Kidney epithelial cell (primary cell): ENCODE measurements at regions not wholly inside any gene's neighbourhood (a gene's known extent, or its start where the extent isn't known, plus 50 kb on each side); places are given as distances from the start of the nearest gene placed in this dataset.

ENCODE experiments used
- DNase-seq: peaks from one replicate; pipeline ENCODE4 v3.0.0-alpha.2; 2010; ENCODE audit warnings: low read depth
- H3K27me3 ChIP-seq: 2 replicates; pipeline ENCODE4 v1.6.0; 2011; ENCODE audit warnings: low read length; ENCODE audit not compliant: control insufficient read depth, insufficient read depth
- H3K36me3 ChIP-seq: 2 replicates; pipeline ENCODE4 v1.5.1; 2011; ENCODE audit warnings: low read length; ENCODE audit not compliant: control insufficient read depth, insufficient read depth
- H3K4me3 ChIP-seq: 2 replicates; pipeline ENCODE4 v1.5.1; 2011; ENCODE audit warnings: low read depth, mild to moderate bottlenecking, control low read depth, low read length
- TF ChIP-seq, protein P1 (sequence below): IDR thresholded peaks from 2 replicates; pipeline ENCODE4 v1.5.1; 2011; ENCODE audit warnings: mild to moderate bottlenecking, moderate library complexity, low read length, control low read depth, inconsistent platforms; ENCODE audit not compliant: insufficient read depth, poor library complexity, severe bottlenecking

DNA sequence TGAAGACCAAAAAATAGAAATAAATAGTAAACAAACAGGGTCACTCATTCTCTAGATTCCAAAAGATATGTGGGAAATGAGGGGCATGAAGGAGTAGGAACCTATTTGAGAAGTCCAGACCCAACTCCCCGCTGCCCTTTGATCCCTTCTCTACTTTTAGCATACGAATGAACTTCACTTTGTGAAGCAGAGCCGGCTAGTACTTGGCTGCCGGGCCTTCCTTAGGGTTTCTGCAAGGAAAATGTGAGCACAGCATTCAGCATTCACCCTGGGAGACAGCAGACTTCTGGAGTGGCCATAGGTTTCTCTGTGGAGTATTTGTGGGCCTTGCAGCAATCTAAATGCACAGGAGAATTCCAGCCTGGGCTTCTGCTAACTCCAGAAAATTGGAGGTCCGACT lies 76.3 kb upstream of the PRKAR2B start:
- Histone ChIP-seq H3K27me3 (no peaks in the 10 kb centered on the region), H3K4me3 (no peak overlapping the region), H3K36me3 (no peaks in the 10 kb centered on the region)
- no peak for DNase-seq
- TF ChIP-seq, protein P1, sequence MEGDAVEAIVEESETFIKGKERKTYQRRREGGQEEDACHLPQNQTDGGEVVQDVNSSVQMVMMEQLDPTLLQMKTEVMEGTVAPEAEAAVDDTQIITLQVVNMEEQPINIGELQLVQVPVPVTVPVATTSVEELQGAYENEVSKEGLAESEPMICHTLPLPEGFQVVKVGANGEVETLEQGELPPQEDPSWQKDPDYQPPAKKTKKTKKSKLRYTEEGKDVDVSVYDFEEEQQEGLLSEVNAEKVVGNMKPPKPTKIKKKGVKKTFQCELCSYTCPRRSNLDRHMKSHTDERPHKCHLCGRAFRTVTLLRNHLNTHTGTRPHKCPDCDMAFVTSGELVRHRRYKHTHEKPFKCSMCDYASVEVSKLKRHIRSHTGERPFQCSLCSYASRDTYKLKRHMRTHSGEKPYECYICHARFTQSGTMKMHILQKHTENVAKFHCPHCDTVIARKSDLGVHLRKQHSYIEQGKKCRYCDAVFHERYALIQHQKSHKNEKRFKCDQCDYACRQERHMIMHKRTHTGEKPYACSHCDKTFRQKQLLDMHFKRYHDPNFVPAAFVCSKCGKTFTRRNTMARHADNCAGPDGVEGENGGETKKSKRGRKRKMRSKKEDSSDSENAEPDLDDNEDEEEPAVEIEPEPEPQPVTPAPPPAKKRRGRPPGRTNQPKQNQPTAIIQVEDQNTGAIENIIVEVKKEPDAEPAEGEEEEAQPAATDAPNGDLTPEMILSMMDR: no peak

DNA sequence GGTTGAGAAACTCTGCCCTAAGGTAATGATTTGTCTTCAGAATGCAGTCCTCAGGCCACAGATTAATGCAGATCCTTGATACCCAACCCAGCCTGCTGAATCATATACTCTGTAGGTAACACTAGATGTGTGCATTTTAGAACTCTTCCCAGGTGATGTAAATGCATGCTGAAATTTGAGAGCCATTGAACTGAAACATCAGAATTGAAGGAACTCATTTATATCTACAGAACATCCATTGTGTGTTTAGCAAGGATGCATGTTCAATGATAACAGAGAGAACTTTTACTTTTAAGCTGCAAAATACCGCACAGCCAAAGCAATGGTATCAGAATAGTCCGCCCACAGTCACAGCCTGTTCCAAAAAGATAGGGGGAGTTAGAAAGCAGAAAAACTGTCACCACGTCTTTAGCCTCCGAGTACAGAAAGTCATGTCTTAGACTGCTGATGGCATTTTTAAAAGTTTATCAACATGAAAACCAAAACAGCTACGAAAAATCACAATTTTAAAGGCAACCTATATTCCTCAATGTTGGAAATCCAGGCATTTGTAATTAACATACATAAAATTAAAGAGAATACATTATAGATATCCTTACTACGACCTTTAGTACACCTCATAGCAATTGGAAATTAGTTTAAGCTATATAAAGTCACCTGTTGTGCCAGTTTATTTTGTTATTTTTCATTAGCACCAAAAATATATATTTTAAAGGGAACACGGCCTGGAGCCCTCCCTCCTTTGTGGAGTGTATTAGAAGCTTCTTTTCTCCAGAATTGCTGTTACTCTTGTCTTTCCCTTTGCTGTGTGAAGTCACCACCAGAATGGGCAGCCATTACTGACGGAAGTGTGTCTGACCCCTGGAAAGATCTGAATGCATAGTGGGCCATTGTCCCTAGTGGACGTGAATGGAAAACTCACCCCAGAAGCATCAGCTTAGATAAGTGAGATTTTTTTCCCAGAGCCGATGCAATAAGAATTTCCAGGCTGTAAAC lies 65.8 kb upstream of the PRKAR2B start:
- no peak for DNase-seq
- no peaks in the 10 kb centered on the region for H3K36me3 ChIP-seq
- H3K27me3 ChIP-seq: no peaks in the 10 kb centered on the region
- H3K4me3 ChIP-seq: no peak overlapping the region
- TF ChIP-seq, protein P1: no peak

DNA sequence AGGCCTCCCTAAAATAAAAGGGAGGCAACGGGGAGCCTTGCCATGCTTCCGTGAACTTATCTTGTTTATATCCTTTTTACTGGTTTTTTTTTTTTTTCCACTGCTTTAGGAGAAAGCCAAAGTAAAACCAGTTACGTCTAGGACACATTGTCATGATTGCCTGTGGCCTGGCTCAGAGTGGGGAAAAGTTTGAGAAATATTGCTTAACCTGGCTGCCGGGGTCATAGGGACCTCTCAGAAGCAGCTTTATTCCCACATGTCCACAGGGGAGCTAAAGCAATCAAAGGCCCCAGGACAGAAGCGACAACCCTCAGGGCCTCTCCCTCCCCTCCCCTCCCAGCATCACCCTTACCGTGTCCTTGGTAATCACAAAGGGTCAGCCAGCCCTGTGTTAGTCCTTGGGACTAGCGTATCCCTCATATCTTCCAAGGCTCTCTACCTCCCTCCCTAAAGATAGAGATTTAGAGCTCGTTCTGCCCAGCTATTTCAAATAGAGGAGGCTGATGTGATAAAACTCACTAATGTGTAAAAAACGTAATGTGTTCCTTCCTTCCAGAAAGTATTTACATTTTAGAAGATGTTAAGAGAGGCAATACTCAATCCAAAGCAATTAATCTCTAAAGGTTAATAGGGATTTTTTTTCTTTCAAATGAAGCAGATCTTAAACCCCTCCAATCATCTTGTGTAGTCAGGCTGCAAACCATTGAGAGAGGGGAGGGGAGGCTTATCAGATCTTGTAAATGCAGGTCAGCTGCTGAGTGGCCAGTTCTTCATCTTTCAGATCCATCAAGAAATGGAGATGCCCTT lies 64.8 kb upstream of the PRKAR2B start:
- DNase-seq: no peak
- no peaks in the 10 kb centered on the region for H3K36me3 ChIP-seq
- no peaks in the 10 kb centered on the region for H3K27me3 ChIP-seq
- TF ChIP-seq, protein P1: no peak
- no peak overlapping the region for H3K4me3 ChIP-seq

DNA sequence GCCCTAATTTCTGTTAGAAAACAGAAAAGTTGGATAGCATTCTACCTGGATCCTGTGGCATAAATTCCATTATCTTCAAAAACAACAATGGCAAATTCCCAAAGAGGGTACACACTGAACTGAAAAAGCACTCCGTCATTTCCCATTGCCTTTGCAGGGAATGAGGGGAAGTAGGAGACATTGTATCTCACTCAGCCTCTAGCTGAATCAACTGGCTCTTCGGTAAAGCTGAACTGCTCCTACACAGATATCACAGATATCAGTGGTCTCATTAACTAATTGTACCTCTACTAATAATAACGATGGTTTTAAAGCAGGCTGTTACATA lies 64.2 kb upstream of the PRKAR2B start:
- no peak for DNase-seq
- TF ChIP-seq, protein P1: no peak
- Histone ChIP-seq H3K36me3 (no peaks in the 10 kb centered on the region), H3K4me3 (no peak overlapping the region), H3K27me3 (no peaks in the 10 kb centered on the region)

DNA sequence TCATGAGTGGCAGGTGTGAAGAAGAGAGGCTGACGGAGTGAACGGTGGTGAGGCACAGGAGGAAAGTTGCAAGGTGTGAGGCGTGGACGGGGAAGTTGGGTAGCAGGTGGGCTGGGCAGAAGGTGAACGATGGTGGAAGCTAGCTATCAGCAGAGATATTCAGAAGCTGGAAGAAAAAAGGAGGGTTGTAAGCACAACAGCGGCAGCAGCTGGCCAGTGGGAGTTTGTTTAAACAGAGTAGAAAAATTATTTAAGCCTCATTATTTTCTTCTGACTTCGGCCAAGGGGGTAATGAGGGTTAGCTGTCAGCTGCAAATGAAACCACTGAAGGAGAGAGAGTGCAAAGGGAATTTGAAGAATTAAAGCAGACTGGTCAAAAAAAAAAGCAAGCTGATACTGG lies 62.1 kb upstream of the PRKAR2B start:
- Histone ChIP-seq H3K36me3 (no peaks in the 10 kb centered on the region), H3K4me3 (no peak overlapping the region), H3K27me3 (no peaks in the 10 kb centered on the region)
- DNase-seq: no peak
- TF ChIP-seq, protein P1: no peak
